OCI-LY1 (cell line): ENCODE measurements at regions not wholly inside any gene's neighbourhood (a gene's known extent, or its start where the extent isn't known, plus 50 kb on each side); places are given as distances from the start of the nearest gene placed in this dataset.

Experiments used
- EZH2 ChIP-seq: fragments of 200-600 bp; sonication (generic), shearing (Covaris generic); IDR thresholded peaks from 2 replicates; pipeline ENCODE4 v1.8.0; 2017; ENCODE audit warnings: borderline replicate concordance, mixed run types, mild to moderate bottlenecking, antibody characterized with exemption, low read length, moderate library complexity, mixed read lengths
- TF ChIP-seq, protein P1 (sequence below): fragments of 200-600 bp; sonication (generic), shearing (Covaris generic); IDR thresholded peaks from 2 replicates; pipeline ENCODE4 v1.5.1; 2017; ENCODE audit warnings: mild to moderate bottlenecking, antibody characterized with exemption, low read length, moderate library complexity, mixed read lengths

DNA sequence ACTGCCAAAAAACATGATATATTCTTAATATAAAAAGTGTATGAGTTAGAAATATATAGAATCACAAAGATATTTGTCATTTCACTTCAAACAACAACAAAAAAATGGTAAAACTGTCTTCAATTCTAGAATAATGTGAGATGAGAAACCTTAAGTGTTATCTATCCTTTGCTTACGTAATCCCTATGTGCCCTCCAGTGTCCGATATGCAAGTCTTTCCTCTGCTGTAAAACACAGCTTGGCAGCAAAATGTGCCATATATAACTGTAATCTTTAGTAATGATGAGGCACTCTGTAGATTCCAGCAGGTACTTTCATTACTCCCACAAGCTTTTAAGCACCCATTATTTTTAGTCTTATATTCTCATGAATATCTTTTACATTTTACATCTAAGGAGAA, 555.1 kb upstream of the FRG1 start:
- TF ChIP-seq, protein P1, sequence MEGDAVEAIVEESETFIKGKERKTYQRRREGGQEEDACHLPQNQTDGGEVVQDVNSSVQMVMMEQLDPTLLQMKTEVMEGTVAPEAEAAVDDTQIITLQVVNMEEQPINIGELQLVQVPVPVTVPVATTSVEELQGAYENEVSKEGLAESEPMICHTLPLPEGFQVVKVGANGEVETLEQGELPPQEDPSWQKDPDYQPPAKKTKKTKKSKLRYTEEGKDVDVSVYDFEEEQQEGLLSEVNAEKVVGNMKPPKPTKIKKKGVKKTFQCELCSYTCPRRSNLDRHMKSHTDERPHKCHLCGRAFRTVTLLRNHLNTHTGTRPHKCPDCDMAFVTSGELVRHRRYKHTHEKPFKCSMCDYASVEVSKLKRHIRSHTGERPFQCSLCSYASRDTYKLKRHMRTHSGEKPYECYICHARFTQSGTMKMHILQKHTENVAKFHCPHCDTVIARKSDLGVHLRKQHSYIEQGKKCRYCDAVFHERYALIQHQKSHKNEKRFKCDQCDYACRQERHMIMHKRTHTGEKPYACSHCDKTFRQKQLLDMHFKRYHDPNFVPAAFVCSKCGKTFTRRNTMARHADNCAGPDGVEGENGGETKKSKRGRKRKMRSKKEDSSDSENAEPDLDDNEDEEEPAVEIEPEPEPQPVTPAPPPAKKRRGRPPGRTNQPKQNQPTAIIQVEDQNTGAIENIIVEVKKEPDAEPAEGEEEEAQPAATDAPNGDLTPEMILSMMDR: no peak
- no peak for TF ChIP-seq EZH2
